Heart left ventricle (tissue), 16 donors: ENCODE measurements at regions not wholly inside any gene's neighbourhood (a gene's known extent, or its start where the extent isn't known, plus 50 kb on each side); places are given as distances from the start of the nearest gene placed in this dataset.

ENCODE experiments used
- ATAC-seq, 4 donors: fragments of 200-7000 bp; cut with Tn5 transposase; one replicate each; pipeline ENCODE4 v1.9.1; 2020 to 2022; ENCODE audit warnings: moderate library complexity in 4 of 4, mild to moderate bottlenecking in 3 of 4, moderate number of reproducible peaks in 1 of 4
- DNase-seq, 5 donors: peaks; one replicate each; pipeline ENCODE4 v3.0.0-alpha.2; 2020
- H3K27ac ChIP-seq, 12 donors: fragments of 200-600 bp; sonication (generic) in 4 of 12; one replicate each; pipeline versions ENCODE4 v1.5.0 to v1.8.0; 2016 to 2022; ENCODE audit warnings: mild to moderate bottlenecking in 2 of 12
- H3K27me3 ChIP-seq, 9 donors: fragments of 200-600 bp; sonication (generic) in 2 of 9; one replicate each; pipeline versions ENCODE4 v1.5.1 to v1.8.0; 2016 to 2022; ENCODE audit warnings: mild to moderate bottlenecking in 3 of 9
- H3K36me3 ChIP-seq, 9 donors: fragments of 200-600 bp; sonication (generic) in 2 of 9; one replicate each; pipeline versions ENCODE4 v1.5.0 to v1.8.0; 2018 to 2022; ENCODE audit warnings: mild to moderate bottlenecking in 2 of 9
- H3K4me1 ChIP-seq, 12 donors: fragments of 200-600 bp; sonication (generic) in 4 of 12; one replicate each; pipeline versions ENCODE4 v1.5.0 to v1.8.0; 2016 to 2022; ENCODE audit warnings: mild to moderate bottlenecking in 3 of 12
- H3K4me3 ChIP-seq, 12 donors: fragments of 200-600 bp; sonication (generic) in 4 of 12; one replicate each; pipeline versions ENCODE4 v1.5.0 to v1.8.0; 2017 to 2022; ENCODE audit warnings: mild to moderate bottlenecking in 9 of 12, moderate library complexity in 4 of 12
- H3K9me3 ChIP-seq, 12 donors: fragments of 200-600 bp; sonication (generic) in 4 of 12; one replicate each; pipeline versions ENCODE4 v1.5.0 to v1.8.0; 2016 to 2022; ENCODE audit warnings: mild to moderate bottlenecking in 1 of 12
- POLR2A ChIP-seq, 2 donors: fragments of 450-650 bp; IDR thresholded peaks; one replicate each; pipeline ENCODE4 v1.6.1; 2017; ENCODE audit warnings: antibody characterized with exemption in 2 of 2, mild to moderate bottlenecking in 2 of 2, moderate library complexity in 2 of 2
- WGBS, 4 donors: extraction: QIAGEN DNeasy Blood & Tissue Kit in 2 of 4; methylation state at CpG; one replicate each; pipeline versions ENCODE4 v1.1.5 to v1.1.7; 2013 to 2018; 5-methylcytosine and 5-hydroxymethylcytosine counted together
- intact Hi-C, 10 donors: fragments of 100-400 bp; cut with DNase I; formaldehyde crosslinking; loops; one replicate each; pipeline versions ENCODE4 v1.11.1 to v1.14.2; 2022
- TF ChIP-seq, protein P1 (sequence below), 12 donors: fragments of 200-600 bp; sonication (generic) in 4 of 12; IDR thresholded peaks; one replicate each; pipeline versions ENCODE4 v1.5.0 to v1.8.0; 2018 to 2022; ENCODE audit warnings: antibody characterized with exemption in 12 of 12, mild to moderate bottlenecking in 5 of 12
- donor health status: ischemic (EF 13 %, LVEDD 7.1; RV severe dilation, severe dysfunction).
- donor health status: healthy with polysubstance abuse.
- donor health status: DM: no; HTN: yes; CAD: no.
- donor health status: DM: no; HTN: no; CAD: no.
- donor health status: ischemic (EF 25% LVEDD 6.9; RV normal size, moderate dysfunction).
- donor health status: ischemic (EF 25% LVEDD 5.7; RV mildly dilated, moderate dysfunction).
- donor health status: healthy.
- donor health status: DM: yes; HTN: yes; CAD: no.
- donor health status: ischemic (EF 35%, LVEDD 5.7; RV mildly dilated, moderate dysfunction).
- donor health status: nonischemic (EF 11% LVEDD 7.7; RV severe dilation, severe dysfunction).
- donor health status: DM: yes; HTN: yes; CAD: no.
- donor health status: PGD.
- donor health status: ischemic (EF 29% LVEDD 5.4; RV normal size, mild dysfunction).
- donor health status: nonischemic (EF 23%, LVEDD 6.1; RV moderate dilation, normal function).

DNA sequence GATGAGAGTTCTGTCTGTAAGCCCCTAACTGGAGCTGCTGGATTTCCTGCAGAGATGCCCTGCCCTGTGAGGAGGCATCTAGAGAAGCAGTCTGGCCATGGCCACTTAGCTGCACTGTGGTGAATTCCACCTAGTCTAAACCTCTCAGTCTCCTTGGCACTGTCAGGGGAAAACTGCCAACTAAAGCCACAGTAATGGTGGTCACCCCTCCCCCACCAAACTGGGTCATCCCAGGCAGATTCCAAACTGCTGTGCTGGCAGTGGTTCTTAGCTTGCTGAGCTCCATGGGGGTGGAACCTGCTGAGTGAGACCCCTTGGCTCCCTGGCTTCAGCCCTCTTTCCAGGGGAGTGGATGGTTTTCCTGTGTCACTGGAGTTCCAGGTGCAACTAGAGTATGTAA lies 740.6 kb downstream of the RWDD3 start:
- no peak overlapping the region for H3K27ac ChIP-seq
- DNase-seq (no peak), ATAC-seq (no peak)
- H3K27me3 ChIP-seq: no peaks in the 10 kb centered on the region
- no peaks in the 10 kb centered on the region for H3K4me1 ChIP-seq
- no peaks in the 10 kb centered on the region for H3K36me3 ChIP-seq
- TF ChIP-seq POLR2A (IDR thresholded peaks at IDR 0.05): no peak
- TF ChIP-seq, protein P1, sequence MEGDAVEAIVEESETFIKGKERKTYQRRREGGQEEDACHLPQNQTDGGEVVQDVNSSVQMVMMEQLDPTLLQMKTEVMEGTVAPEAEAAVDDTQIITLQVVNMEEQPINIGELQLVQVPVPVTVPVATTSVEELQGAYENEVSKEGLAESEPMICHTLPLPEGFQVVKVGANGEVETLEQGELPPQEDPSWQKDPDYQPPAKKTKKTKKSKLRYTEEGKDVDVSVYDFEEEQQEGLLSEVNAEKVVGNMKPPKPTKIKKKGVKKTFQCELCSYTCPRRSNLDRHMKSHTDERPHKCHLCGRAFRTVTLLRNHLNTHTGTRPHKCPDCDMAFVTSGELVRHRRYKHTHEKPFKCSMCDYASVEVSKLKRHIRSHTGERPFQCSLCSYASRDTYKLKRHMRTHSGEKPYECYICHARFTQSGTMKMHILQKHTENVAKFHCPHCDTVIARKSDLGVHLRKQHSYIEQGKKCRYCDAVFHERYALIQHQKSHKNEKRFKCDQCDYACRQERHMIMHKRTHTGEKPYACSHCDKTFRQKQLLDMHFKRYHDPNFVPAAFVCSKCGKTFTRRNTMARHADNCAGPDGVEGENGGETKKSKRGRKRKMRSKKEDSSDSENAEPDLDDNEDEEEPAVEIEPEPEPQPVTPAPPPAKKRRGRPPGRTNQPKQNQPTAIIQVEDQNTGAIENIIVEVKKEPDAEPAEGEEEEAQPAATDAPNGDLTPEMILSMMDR (IDR thresholded peaks at IDR 0.05): no peak
- intact Hi-C loops: no loop called here
- H3K4me3 ChIP-seq: no peak overlapping the region
- H3K9me3 ChIP-seq: peaks cover 0 to 10% (median 0%) of the 10 kb centered on the region in 12 donors

DNA sequence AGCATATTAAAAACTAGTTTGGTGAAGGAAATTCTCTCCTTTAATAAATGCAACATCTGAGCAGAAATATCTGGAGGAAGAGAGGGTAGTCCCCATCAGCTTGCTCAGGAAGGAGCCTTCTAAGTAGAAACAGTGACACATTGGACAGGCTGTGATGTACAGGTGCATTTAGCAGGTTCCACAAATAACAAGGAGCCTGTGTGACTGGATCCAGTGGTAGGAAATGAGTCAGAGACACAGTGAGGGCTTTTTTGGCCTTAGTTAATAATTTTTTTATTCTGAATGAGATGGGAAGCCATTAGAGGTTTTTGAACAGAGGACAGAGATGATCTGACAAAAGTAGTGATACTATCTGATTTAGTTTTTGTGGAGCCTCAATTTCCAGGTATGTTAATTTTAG lies 738.9 kb upstream of the PTBP2 start:
- Histone ChIP-seq H3K27ac (no peak overlapping the region), H3K4me3 (no peak overlapping the region), H3K27me3 (no peaks in the 10 kb centered on the region), H3K36me3 (no peaks in the 10 kb centered on the region), H3K4me1 (no peaks in the 10 kb centered on the region), H3K9me3 (no peaks in the 10 kb centered on the region)
- intact Hi-C loops: no loop called here
- ATAC-seq (no peak), DNase-seq (no peak)
- TF ChIP-seq POLR2A (IDR thresholded peaks at IDR 0.05): no peak
- TF ChIP-seq, protein P1 (IDR thresholded peaks at IDR 0.05): no peak

DNA sequence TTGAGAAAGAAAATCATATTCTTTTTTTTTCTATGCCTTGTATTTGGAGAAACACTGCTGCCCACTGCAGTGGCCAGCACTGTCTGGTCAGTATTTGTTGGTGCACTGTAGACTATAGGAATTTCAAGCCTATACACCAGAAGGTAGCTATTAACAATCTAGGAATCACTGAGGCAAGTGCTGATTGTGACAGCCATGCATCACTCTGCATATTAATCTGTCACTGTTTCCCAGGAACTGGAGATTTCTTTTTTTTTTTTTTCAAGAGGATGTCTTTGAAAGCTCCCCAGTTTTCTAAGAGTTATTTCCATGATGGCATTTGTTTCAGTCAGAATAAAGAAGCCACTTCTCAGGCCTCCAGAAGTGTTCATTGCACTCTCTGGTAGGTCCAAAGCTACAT lies 737.8 kb upstream of the PTBP2 start:
- intact Hi-C loops: no loop called here
- TF ChIP-seq, protein P1 (IDR thresholded peaks at IDR 0.05): no peak
- no peak for TF ChIP-seq POLR2A (IDR thresholded peaks at IDR 0.05)
- H3K27ac ChIP-seq: no peak overlapping the region
- no peaks in the 10 kb centered on the region for H3K27me3 ChIP-seq
- no peak overlapping the region for H3K4me3 ChIP-seq
- no peak for ATAC-seq
- no peak for DNase-seq
- no peaks in the 10 kb centered on the region for H3K4me1 ChIP-seq
- H3K9me3 ChIP-seq: no peaks in the 10 kb centered on the region
- no peaks in the 10 kb centered on the region for H3K36me3 ChIP-seq

DNA sequence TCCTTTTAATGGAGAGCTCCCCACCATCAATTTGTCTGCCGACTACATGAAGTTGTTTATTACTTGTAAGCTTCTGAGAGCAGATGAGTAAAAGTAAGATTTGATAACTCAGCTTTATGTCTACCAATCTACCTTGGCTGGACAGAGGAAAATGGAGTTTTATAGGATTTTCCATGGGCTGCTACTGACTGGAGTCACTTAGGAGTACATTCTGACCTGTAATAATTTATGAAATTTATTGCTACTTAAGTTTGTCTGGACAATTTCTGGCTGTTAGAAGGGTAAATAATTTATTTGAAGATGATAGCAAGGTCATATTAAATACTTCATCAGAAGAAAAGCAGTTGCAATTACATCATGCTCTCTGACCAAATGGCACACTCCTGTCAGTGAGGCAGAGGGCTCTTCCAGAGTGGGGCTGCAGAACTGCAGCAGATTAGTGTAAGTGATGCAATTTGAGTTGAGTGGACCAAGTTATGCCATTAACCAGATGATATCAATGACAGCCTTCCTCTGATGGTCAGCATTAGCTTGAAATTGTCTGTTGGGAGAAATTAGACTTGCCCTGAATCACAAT lies 736.7 kb upstream of the PTBP2 start:
- DNase-seq: no peak
- ATAC-seq: no peak
- Histone ChIP-seq H3K4me3 (no peak overlapping the region), H3K27me3 (no peaks in the 10 kb centered on the region), H3K9me3 (no peaks in the 10 kb centered on the region), H3K36me3 (no peaks in the 10 kb centered on the region), H3K27ac (no peak overlapping the region), H3K4me1 (no peaks in the 10 kb centered on the region)
- WGBS, 4 donors: 72 to 80% (median 72%) methylated on average over 1 of the region's 1 CpG
- intact Hi-C loops: no loop called here
- no peak for TF ChIP-seq POLR2A (IDR thresholded peaks at IDR 0.05)
- TF ChIP-seq, protein P1 (IDR thresholded peaks at IDR 0.05): no peak
